ENCODE measurements at regions not wholly inside any gene's neighbourhood (a gene's known extent, or its start where the extent isn't known, plus 50 kb on each side); places are given as distances from the start of the nearest gene placed in this dataset.

DNA sequence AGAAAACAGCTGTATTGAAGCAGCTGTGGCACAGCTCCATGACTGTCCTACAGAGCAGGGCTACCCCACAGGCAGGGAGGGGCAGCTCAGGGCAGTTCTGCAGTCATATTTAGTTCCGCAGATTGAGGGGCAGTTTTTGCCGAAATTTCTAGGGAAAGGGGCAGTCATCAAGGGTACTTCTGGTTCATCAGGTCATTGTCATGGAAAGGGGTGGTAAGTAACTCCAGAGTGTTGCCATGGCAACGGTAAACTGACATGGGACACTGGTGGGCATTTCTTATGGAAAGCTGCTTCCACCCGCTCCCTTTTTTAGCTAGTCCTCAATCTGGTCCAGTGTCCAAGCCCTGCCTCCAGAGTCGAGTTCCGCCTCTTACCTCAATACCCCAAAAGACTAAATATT lies 702.8 kb downstream of the LIG4 start:
- TF ChIP-seq, protein P1, sequence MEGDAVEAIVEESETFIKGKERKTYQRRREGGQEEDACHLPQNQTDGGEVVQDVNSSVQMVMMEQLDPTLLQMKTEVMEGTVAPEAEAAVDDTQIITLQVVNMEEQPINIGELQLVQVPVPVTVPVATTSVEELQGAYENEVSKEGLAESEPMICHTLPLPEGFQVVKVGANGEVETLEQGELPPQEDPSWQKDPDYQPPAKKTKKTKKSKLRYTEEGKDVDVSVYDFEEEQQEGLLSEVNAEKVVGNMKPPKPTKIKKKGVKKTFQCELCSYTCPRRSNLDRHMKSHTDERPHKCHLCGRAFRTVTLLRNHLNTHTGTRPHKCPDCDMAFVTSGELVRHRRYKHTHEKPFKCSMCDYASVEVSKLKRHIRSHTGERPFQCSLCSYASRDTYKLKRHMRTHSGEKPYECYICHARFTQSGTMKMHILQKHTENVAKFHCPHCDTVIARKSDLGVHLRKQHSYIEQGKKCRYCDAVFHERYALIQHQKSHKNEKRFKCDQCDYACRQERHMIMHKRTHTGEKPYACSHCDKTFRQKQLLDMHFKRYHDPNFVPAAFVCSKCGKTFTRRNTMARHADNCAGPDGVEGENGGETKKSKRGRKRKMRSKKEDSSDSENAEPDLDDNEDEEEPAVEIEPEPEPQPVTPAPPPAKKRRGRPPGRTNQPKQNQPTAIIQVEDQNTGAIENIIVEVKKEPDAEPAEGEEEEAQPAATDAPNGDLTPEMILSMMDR (conservative IDR thresholded peaks at IDR 0.05; ENCODE audit: low read length), result no peak
- no peak for TF ChIP-seq EZH2phosphoT487 (IDR thresholded peaks at IDR 0.05; ENCODE audit: borderline replicate concordance)
